ENCODE measurements at regions not wholly inside any gene's neighbourhood (a gene's known extent, or its start where the extent isn't known, plus 50 kb on each side); places are given as distances from the start of the nearest gene placed in this dataset.
"Not testable (repeated sequence)": the region's sequence is repeated elsewhere in the genome, so short reads cannot be mapped to it uniquely, and the experiment has no call there.

- Histone ChIP-seq H3K27me3 (ENCODE audit: insufficient read depth, low read depth, severe bottlenecking) (no peaks in the 10 kb centered on the region), H3K27ac (peak overlapping the region; percentile 81)
- DNase-seq: peak; percentile 80
These were observed 86.8 kb upstream of the KMT2C start for GRCh38 chr7:152522571-152523067.

GRCh38 chr7:152521420-152522337, 85.9 kb upstream of the KMT2C start:
- peak; percentile 22 for DNase-seq

More at GRCh38 chr7:152522571-152523067, 86.8 kb upstream of the KMT2C start:
- TF ChIP-seq CTCF (IDR thresholded peaks at IDR 0.05; ENCODE audit: low read depth, low read length): no peak
- H3K36me3 ChIP-seq: no peaks in the 10 kb centered on the region
- H3K4me3 ChIP-seq (ENCODE audit: low read depth, low read length): peak overlapping the region; percentile 42
- H3K9me3 ChIP-seq (ENCODE audit: severe bottlenecking): peaks cover 11% of the 10 kb centered on the region

GRCh38 chr7:152520861-152521302, 85.1 kb upstream of the KMT2C start:
- Histone ChIP-seq H3K9me3 (ENCODE audit: severe bottlenecking) (peaks cover 11% of the 10 kb centered on the region), H3K27me3 (ENCODE audit: insufficient read depth, low read depth, severe bottlenecking) (no peaks in the 10 kb centered on the region), H3K27ac (no peak overlapping the region), H3K4me3 (ENCODE audit: low read depth, low read length) (no peak overlapping the region), H3K36me3 (no peaks in the 10 kb centered on the region)
- TF ChIP-seq CTCF (IDR thresholded peaks at IDR 0.05; ENCODE audit: low read depth, low read length): no peak
- no peak for DNase-seq

More at GRCh38 chr7:152521420-152522337, 85.9 kb upstream of the KMT2C start:
- Histone ChIP-seq H3K27ac (peak overlapping the region; percentile 81), H3K9me3 (ENCODE audit: severe bottlenecking) (peaks cover 11% of the 10 kb centered on the region), H3K36me3 (no peaks in the 10 kb centered on the region), H3K4me3 (ENCODE audit: low read depth, low read length) (no peak overlapping the region), H3K27me3 (ENCODE audit: insufficient read depth, low read depth, severe bottlenecking) (no peaks in the 10 kb centered on the region)
- no peak for TF ChIP-seq CTCF (IDR thresholded peaks at IDR 0.05; ENCODE audit: low read depth, low read length)

GRCh38 chr7:152519290-152519689, 83.5 kb upstream of the KMT2C start:
- H3K27me3 ChIP-seq (ENCODE audit: insufficient read depth, low read depth, severe bottlenecking): no peaks in the 10 kb centered on the region
- H3K9me3 ChIP-seq (ENCODE audit: severe bottlenecking): peaks cover 11% of the 10 kb centered on the region
- no peaks in the 10 kb centered on the region for H3K36me3 ChIP-seq
- H3K4me3 ChIP-seq (ENCODE audit: low read depth, low read length): no peak overlapping the region
- H3K27ac ChIP-seq: no peak overlapping the region
- no peak for DNase-seq
- TF ChIP-seq CTCF (IDR thresholded peaks at IDR 0.05; ENCODE audit: low read depth, low read length): no peak

GRCh38 chr7:152516216-152516615, 80.4 kb upstream of the KMT2C start:
- H3K27ac ChIP-seq: no peak overlapping the region

GRCh38 chr7:152515266-152515950, 79.6 kb upstream of the KMT2C start:
- H3K27ac ChIP-seq; H3K36me3 ChIP-seq; H3K4me3 ChIP-seq (ENCODE audit: low read depth, low read length); DNase-seq; H3K27me3 ChIP-seq (ENCODE audit: insufficient read depth, low read depth, severe bottlenecking): not testable (repeated sequence)
- H3K9me3 ChIP-seq (ENCODE audit: severe bottlenecking): peaks cover 11% of the 10 kb centered on the region

More at GRCh38 chr7:152516216-152516615, 80.4 kb upstream of the KMT2C start:
- no peak for TF ChIP-seq CTCF (IDR thresholded peaks at IDR 0.05; ENCODE audit: low read depth, low read length)
- H3K27me3 ChIP-seq (ENCODE audit: insufficient read depth, low read depth, severe bottlenecking): no peaks in the 10 kb centered on the region
- no peak for DNase-seq
- H3K9me3 ChIP-seq (ENCODE audit: severe bottlenecking): peaks cover 11% of the 10 kb centered on the region
- H3K36me3 ChIP-seq: no peaks in the 10 kb centered on the region
- H3K4me3 ChIP-seq (ENCODE audit: low read depth, low read length): no peak overlapping the region

All from WERI-Rb-1 (cell line).